Activated CD4-positive, alpha-beta T cell treated with anti-CD3 and anti-CD28 coated beads for 36 hours (primary cell): ENCODE measurements at regions not wholly inside any gene's neighbourhood (a gene's known extent, or its start where the extent isn't known, plus 50 kb on each side); places are given as distances from the start of the nearest gene placed in this dataset.

Experiments
- ATAC-seq: fragments of 200-7000 bp; cut with Tn5 transposase; one replicate; pipeline ENCODE4 v1.10.0; 2021; ENCODE audit warnings: mild to moderate bottlenecking, moderate library complexity
- CTCF ChIA-PET: fragments of 350-600 bp; sonication (Branson Sonifier 250); formaldehyde crosslinking; loops from one replicate; lab custom pipeline; 2021; ENCODE audit warnings: antibody characterized with exemption; lab: Charles Lee
- POLR2A ChIA-PET: fragments of 350-600 bp; sonication (Branson Sonifier 250); formaldehyde crosslinking; loops from one replicate; lab custom pipeline; 2021; ENCODE audit warnings: antibody characterized with exemption, inconsistent platforms; lab: Charles Lee
- DNase-seq: peaks from one replicate; pipeline ENCODE4 v3.0.0-alpha.2; 2020
- H3K27ac Mint-ChIP-seq: one replicate; pipeline ENCODE4 v1.8.0; 2021; ENCODE audit warnings: mixed read lengths
- H3K27me3 Mint-ChIP-seq: one replicate; pipeline ENCODE4 v1.8.0; 2021; ENCODE audit warnings: mixed read lengths
- H3K36me3 Mint-ChIP-seq: one replicate; pipeline ENCODE4 v1.8.0; 2021; ENCODE audit warnings: low read depth, mixed read lengths
- H3K4me1 Mint-ChIP-seq: one replicate; pipeline ENCODE4 v1.8.0; 2021; ENCODE audit warnings: mixed read lengths
- H3K4me3 Mint-ChIP-seq: one replicate; pipeline ENCODE4 v1.8.0; 2021; ENCODE audit warnings: mild to moderate bottlenecking, moderate library complexity, mixed read lengths
- H3K9me3 Mint-ChIP-seq: one replicate; pipeline ENCODE4 v1.8.0; 2021; ENCODE audit warnings: low read depth, mixed read lengths
- intact Hi-C, 2 experiments: fragments of 100-400 bp; cut with DNase I in 1 of 2; cut with micrococcal nuclease in 1 of 2; formaldehyde crosslinking; loops; one replicate each; pipeline versions ENCODE4 v1.14.2 to v1.15.1; 2022 to 2024; cut with DNase I, micrococcal nuclease

DNA sequence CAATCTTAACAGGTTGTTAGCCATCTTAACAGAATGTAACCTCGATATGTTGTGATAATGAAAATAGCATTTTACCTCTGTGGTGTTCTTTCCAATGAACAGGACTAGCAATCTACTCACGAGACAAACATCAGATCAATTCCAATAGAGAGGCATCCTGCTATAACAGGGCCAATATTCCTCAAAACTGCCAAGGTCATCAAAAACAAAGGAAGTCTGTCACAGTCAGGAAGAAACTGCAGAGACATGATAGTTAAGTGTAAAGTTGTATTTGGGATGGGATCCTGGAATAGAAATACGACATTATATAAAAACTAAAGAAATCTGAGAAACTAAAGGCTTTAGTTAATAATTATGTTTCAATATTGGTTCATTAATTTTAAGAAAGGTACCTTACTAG is 588.9 kb upstream of the NETO1 start:
- CTCF ChIA-PET, result no interaction called here
- no peak for ATAC-seq
- H3K4me1 Mint-ChIP-seq, result no peaks in the 10 kb centered on the region
- POLR2A ChIA-PET, result no interaction called here
- no peak for DNase-seq
- no peaks in the 10 kb centered on the region for H3K9me3 Mint-ChIP-seq
- H3K4me3 Mint-ChIP-seq, result no peak overlapping the region
- intact Hi-C loops, result no loop called here
- no peak overlapping the region for H3K27ac Mint-ChIP-seq
- no peaks in the 10 kb centered on the region for H3K36me3 Mint-ChIP-seq
- no peaks in the 10 kb centered on the region for H3K27me3 Mint-ChIP-seq

DNA sequence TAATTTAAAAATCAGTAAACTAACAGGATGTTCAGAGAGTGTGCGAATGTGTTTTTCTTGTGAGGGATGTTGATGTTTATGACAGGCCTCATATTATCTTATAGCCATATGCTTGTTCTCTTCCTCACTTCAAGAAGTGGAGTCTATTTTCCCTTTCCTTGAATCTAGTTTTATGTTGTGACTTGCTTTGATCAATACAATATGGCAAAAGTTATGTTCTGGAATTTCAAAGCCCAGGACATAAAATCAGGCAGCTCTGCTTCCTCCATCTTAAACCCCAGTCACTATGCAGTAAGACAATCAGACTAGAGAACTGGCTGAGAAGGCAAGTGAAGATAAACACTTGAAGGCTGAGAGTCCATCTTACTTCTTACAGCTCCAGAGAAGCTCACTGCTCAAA is 585.1 kb upstream of the NETO1 start:
- no peak for ATAC-seq
- Mint-ChIP-seq H3K4me3 (no peak overlapping the region), H3K27ac (no peak overlapping the region), H3K4me1 (no peaks in the 10 kb centered on the region), H3K36me3 (no peaks in the 10 kb centered on the region), H3K9me3 (peaks cover 3% of the 10 kb centered on the region), H3K27me3 (no peaks in the 10 kb centered on the region)
- DNase-seq, result no peak
- CTCF ChIA-PET, result no interaction called here
- POLR2A ChIA-PET, result no interaction called here
- intact Hi-C loops, result no loop called here

GRCh38 chr18:73446502-73446901 is 578.7 kb upstream of the NETO1 start:
- ChIA-PET POLR2A (no interaction called here), CTCF (no interaction called here)
- Mint-ChIP-seq H3K27ac (no peak overlapping the region), H3K36me3 (no peaks in the 10 kb centered on the region), H3K27me3 (no peaks in the 10 kb centered on the region), H3K4me1 (no peaks in the 10 kb centered on the region), H3K9me3 (peaks cover 4% of the 10 kb centered on the region), H3K4me3 (no peak overlapping the region)
- intact Hi-C loops, result no loop called here
- ATAC-seq, result no peak
- no peak for DNase-seq

GRCh38 chr18:73431620-73432019 is 563.8 kb upstream of the NETO1 start:
- H3K4me3 Mint-ChIP-seq, result no peak overlapping the region
- ATAC-seq (no peak), DNase-seq (no peak)
- no peaks in the 10 kb centered on the region for H3K36me3 Mint-ChIP-seq
- ChIA-PET POLR2A (no interaction called here), CTCF (no interaction called here)
- intact Hi-C loops, result no loop called here
- no peak overlapping the region for H3K27ac Mint-ChIP-seq
- peaks cover 4% of the 10 kb centered on the region for H3K9me3 Mint-ChIP-seq
- H3K27me3 Mint-ChIP-seq, result no peaks in the 10 kb centered on the region
- no peaks in the 10 kb centered on the region for H3K4me1 Mint-ChIP-seq

DNA sequence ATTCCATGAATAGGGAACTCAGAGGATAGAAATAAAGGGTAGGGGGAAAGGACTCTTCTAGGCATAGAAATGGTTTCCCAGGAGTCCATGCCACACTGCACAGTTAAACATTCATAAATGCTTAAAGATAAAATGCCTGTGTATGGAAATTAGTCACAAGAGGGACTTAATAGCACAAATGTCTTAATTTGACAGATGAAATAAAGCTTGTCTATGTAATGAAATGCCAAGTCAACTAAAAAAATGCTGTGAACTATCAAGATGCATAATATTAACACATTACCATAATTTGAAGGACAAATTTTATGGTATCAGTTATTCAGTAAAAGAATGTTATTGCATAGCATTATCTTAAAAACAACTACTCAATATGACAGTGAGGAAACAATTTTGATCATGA is 553.2 kb upstream of the NETO1 start:
- ChIA-PET CTCF (no interaction called here), POLR2A (no interaction called here)
- Mint-ChIP-seq H3K9me3 (peaks cover 2% of the 10 kb centered on the region), H3K27me3 (no peaks in the 10 kb centered on the region), H3K36me3 (no peaks in the 10 kb centered on the region), H3K27ac (no peak overlapping the region), H3K4me1 (no peaks in the 10 kb centered on the region), H3K4me3 (no peak overlapping the region)
- DNase-seq, result no peak
- intact Hi-C loops, result no loop called here
- no peak for ATAC-seq

- CTCF ChIA-PET, result no interaction called here
- Mint-ChIP-seq H3K9me3 (peaks cover 2% of the 10 kb centered on the region), H3K4me3 (no peak overlapping the region), H3K36me3 (no peaks in the 10 kb centered on the region), H3K27ac (no peak overlapping the region), H3K4me1 (no peaks in the 10 kb centered on the region), H3K27me3 (no peaks in the 10 kb centered on the region)
- ATAC-seq, result no peak
- POLR2A ChIA-PET, result no interaction called here
- intact Hi-C loops, result no loop called here
- no peak for DNase-seq
Observed at GRCh38 chr18:73419531-73419930, 551.7 kb upstream of the NETO1 start.

- CTCF ChIA-PET, result no interaction called here
- no peaks in the 10 kb centered on the region for H3K27me3 Mint-ChIP-seq
- POLR2A ChIA-PET, result no interaction called here
- peaks cover 5% of the 10 kb centered on the region for H3K9me3 Mint-ChIP-seq
- H3K36me3 Mint-ChIP-seq, result no peaks in the 10 kb centered on the region
- no peak overlapping the region for H3K4me3 Mint-ChIP-seq
- H3K27ac Mint-ChIP-seq, result no peak overlapping the region
- intact Hi-C loops, result no loop called here
- ATAC-seq (no peak), DNase-seq (no peak)
- H3K4me1 Mint-ChIP-seq, result no peaks in the 10 kb centered on the region
Observed at GRCh38 chr18:73414598-73414997, 546.8 kb upstream of the NETO1 start.

GRCh38 chr18:73414069-73414468 is 546.3 kb upstream of the NETO1 start:
- H3K4me3 Mint-ChIP-seq, result no peak overlapping the region
- intact Hi-C loops, result no loop called here
- no peaks in the 10 kb centered on the region for H3K4me1 Mint-ChIP-seq
- peaks cover 5% of the 10 kb centered on the region for H3K9me3 Mint-ChIP-seq
- no peak overlapping the region for H3K27ac Mint-ChIP-seq
- H3K27me3 Mint-ChIP-seq, result no peaks in the 10 kb centered on the region
- no peak for ATAC-seq
- H3K36me3 Mint-ChIP-seq, result no peaks in the 10 kb centered on the region
- DNase-seq, result no peak
- ChIA-PET POLR2A (no interaction called here), CTCF (no interaction called here)

DNA sequence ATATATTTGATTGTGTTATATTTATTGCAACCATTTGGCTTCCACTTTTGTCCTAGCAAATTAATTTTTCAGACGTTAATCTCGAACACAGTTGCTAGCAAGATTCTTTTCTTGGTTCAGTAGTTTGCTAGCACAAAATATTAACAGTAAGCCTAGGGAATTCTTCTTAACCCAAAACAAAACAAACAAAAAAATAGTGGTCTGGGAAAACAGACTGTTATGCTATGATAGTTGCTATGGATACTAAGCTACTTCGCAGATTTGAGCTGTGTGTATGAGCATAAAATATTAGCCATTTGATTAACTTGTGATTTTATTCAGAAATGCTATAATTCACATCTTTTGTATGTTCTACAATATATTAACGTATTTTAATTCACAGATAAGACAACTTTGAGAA is 541.5 kb upstream of the NETO1 start:
- intact Hi-C loops, result no loop called here
- H3K27me3 Mint-ChIP-seq, result no peaks in the 10 kb centered on the region
- CTCF ChIA-PET, result no interaction called here

DNA sequence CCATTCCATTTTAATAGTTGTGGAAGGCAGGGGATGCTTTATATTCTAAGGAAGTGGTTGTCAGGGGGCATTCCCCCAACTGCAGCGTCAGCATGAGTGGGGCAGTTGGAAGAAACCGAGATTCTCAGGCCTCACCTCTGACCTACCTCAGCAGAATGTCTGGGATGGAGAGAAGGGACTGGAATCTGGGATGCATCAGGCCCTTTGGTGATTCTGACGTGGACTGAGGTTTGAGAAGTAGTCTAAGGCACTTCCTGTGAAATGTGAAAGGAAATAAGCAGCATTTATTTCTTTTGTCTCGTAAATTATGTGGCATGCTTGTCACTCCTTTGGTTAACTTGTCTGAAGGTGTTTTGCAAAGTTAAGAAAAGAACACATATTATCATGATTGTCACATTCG is 540.7 kb upstream of the NETO1 start:
- Mint-ChIP-seq H3K4me3 (no peak overlapping the region), H3K9me3 (peaks cover 3% of the 10 kb centered on the region), H3K27ac (no peak overlapping the region), H3K4me1 (no peaks in the 10 kb centered on the region), H3K36me3 (no peaks in the 10 kb centered on the region), H3K27me3 (no peaks in the 10 kb centered on the region)
- ChIA-PET POLR2A (no interaction called here), CTCF (no interaction called here)
- ATAC-seq (no peak), DNase-seq (no peak)
- intact Hi-C loops, result no loop called here

More for the DNA sequence above, 541.5 kb upstream of the NETO1 start:
- Mint-ChIP-seq H3K9me3 (peaks cover 3% of the 10 kb centered on the region), H3K27ac (no peak overlapping the region), H3K36me3 (no peaks in the 10 kb centered on the region), H3K4me1 (no peaks in the 10 kb centered on the region), H3K4me3 (no peak overlapping the region)
- POLR2A ChIA-PET, result no interaction called here
- no peak for ATAC-seq
- DNase-seq, result no peak

DNA sequence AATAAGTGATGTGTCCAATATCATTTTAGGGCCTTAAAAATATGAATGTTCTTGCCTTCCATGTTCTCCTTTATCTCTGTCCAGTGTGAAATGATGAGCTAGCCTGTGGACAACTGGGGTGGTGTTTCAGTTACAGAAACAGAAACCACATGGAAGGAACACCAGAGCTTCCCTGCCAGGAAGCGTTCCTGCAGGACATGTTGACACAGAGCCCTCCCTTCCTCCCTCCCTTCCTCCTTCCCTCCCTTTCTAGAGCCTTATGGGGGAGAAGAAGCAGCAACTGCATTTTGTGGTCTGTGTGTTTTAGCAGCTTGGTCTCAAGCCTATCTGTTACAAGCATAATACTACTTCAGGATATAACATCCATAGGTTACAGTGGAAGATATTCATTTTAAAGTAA is 539.7 kb upstream of the NETO1 start:
- H3K27me3 Mint-ChIP-seq, result no peaks in the 10 kb centered on the region
- DNase-seq (no peak), ATAC-seq (no peak)
- H3K9me3 Mint-ChIP-seq, result peaks cover 3% of the 10 kb centered on the region
- H3K27ac Mint-ChIP-seq, result no peak overlapping the region
- CTCF ChIA-PET, result no interaction called here
- intact Hi-C loops, result no loop called here
- POLR2A ChIA-PET, result no interaction called here
- H3K4me3 Mint-ChIP-seq, result no peak overlapping the region
- no peaks in the 10 kb centered on the region for H3K36me3 Mint-ChIP-seq
- H3K4me1 Mint-ChIP-seq, result no peaks in the 10 kb centered on the region

DNA sequence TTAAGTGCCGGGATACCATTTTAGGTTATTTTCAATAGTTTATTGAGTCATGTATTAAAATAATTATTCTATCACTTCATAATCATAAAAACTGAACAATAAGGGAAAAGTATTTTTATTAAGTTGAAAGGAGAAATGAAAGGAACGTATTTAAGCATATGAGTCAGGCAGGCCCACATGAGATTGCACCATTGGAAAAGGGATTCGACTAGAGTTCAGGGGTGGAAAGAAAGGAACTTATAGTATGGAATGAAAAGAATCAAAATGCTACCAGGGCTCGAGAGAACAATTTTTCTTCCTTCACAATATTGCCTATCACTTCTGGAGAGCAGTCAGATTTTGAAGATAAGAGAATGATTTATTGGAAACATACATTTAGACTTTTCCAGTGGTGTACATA is 516.5 kb upstream of the NETO1 start:
- H3K4me3 Mint-ChIP-seq, result no peak overlapping the region
- H3K9me3 Mint-ChIP-seq, result peaks cover 7% of the 10 kb centered on the region
- H3K27ac Mint-ChIP-seq, result no peak overlapping the region
- H3K4me1 Mint-ChIP-seq, result no peaks in the 10 kb centered on the region
- DNase-seq (no peak), ATAC-seq (no peak)
- intact Hi-C loops, result no loop called here
- ChIA-PET CTCF (no interaction called here), POLR2A (no interaction called here)
- H3K36me3 Mint-ChIP-seq, result no peaks in the 10 kb centered on the region
- H3K27me3 Mint-ChIP-seq, result peaks cover 2% of the 10 kb centered on the region

DNA sequence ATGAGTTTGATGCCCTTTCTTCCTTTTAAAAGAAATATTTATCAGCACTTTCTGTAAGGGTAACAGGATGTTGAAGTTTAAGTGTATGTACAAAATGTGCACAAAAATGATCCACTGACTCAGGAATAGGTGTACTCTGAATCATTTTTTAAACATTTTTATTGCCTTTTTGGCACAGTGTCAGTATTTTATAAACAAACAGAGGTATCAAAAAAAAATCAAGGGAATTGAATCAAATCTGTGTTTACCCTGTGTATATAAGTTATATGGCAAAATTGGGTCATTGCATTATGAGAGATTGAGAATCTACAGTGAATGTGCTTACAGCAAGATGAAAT is 513.9 kb upstream of the NETO1 start:
- no peak for DNase-seq
- Mint-ChIP-seq H3K9me3 (peaks cover 6% of the 10 kb centered on the region), H3K36me3 (no peaks in the 10 kb centered on the region), H3K4me3 (no peak overlapping the region), H3K27me3 (no peaks in the 10 kb centered on the region), H3K4me1 (no peaks in the 10 kb centered on the region), H3K27ac (no peak overlapping the region)
- intact Hi-C loops, result no loop called here
- ATAC-seq, result no peak
- CTCF ChIA-PET, result no interaction called here
- POLR2A ChIA-PET, result no interaction called here
